Endothelial cell of umbilical vein (primary cell): ENCODE measurements at regions not wholly inside any gene's neighbourhood (a gene's known extent, or its start where the extent isn't known, plus 50 kb on each side); places are given as distances from the start of the nearest gene placed in this dataset.

Source experiments
- BruUV-seq: library from RNA; stranded (reverse); fragments of 400-500 nt; replicated peaks from 2 replicates; lab custom pipeline; 2021; lab: Mats Ljungman, UMichigan
- CTCF ChIA-PET: fragments of 300-600, 350-600 bp; sonication (Branson Sonifier 250); formaldehyde crosslinking; loops from one replicate; lab custom pipeline; 2021; ENCODE audit warnings: antibody characterized with exemption, inconsistent platforms; lab: Charles Lee
- POLR2A ChIA-PET: fragments of 300-600, 350-600 bp; sonication (Branson Sonifier 250); formaldehyde crosslinking; loops from one replicate; lab custom pipeline; 2021; ENCODE audit warnings: antibody characterized with exemption, inconsistent platforms; lab: Charles Lee
- DNase-seq: peaks from one replicate; pipeline ENCODE4 v3.0.0-alpha.2; 2011; ENCODE audit warnings: low read depth, low spot score
- FAIRE-seq: peaks from 2 replicates; lab custom pipeline; 2011; peaks lifted over from hg19 to GRCh38; lab: Jason Lieb, UNC
- H2AFZ ChIP-seq: 2 replicates; pipeline ENCODE4 v1.6.0; 2012; ENCODE audit warnings: low read depth, low read length, control low read depth, inconsistent platforms
- H3K27ac ChIP-seq: 2 replicates; pipeline ENCODE4 v1.5.1; 2011; ENCODE audit warnings: low read depth, mild to moderate bottlenecking, control low read depth, low read length, moderate library complexity; ENCODE audit not compliant: insufficient read depth
- H3K27me3 ChIP-seq, 2 experiments: 2 replicates each; pipeline versions ENCODE4 v1.6.0 to v1.6.1; 2011; ENCODE audit warnings: low read length in 2 of 2, mixed read lengths in 1 of 2; ENCODE audit not compliant: control insufficient read depth in 2 of 2, insufficient read depth in 2 of 2
- H3K36me3 ChIP-seq, 2 experiments: 2 replicates in 1 of 2; 3 replicates in 1 of 2; pipeline ENCODE4 v1.5.1; 2011; ENCODE audit warnings: low read length in 2 of 2, mild to moderate bottlenecking in 1 of 2, moderate library complexity in 1 of 2; ENCODE audit not compliant: control insufficient read depth in 2 of 2, insufficient read depth in 2 of 2; ENCODE audit errors: extremely low read depth in 1 of 2
- H3K4me1 ChIP-seq: 3 replicates; pipeline ENCODE4 v1.5.1; 2011; ENCODE audit warnings: mild to moderate bottlenecking, low read length; ENCODE audit not compliant: control insufficient read depth, insufficient read depth; ENCODE audit errors: extremely low read depth
- H3K4me2 ChIP-seq: 2 replicates; pipeline ENCODE4 v1.6.1; 2011; ENCODE audit warnings: low read length, control low read depth, mixed read lengths; ENCODE audit not compliant: insufficient read depth
- H3K4me3 ChIP-seq, 3 experiments: fragments of 200-600 bp in 1 of 3; sonication (generic), shearing (Covaris generic) in 1 of 3; replicated peaks in 1 of 3; 2 replicates each; pipeline ENCODE4 v1.5.1; 2011 to 2016; ENCODE audit warnings: control low read depth in 3 of 3, low read length in 3 of 3, mild to moderate bottlenecking in 2 of 3, inconsistent platforms in 1 of 3, low read depth in 1 of 3, moderate library complexity in 1 of 3; ENCODE audit not compliant: insufficient read depth in 1 of 3
- H3K79me2 ChIP-seq: 2 replicates; pipeline ENCODE4 v1.6.0; 2012; ENCODE audit warnings: low read length, inconsistent platforms; ENCODE audit not compliant: control insufficient read depth, insufficient read depth
- H3K9ac ChIP-seq: replicated peaks from 2 replicates; pipeline ENCODE3; 2011; ENCODE audit warnings: low read length, control low read depth; ENCODE audit not compliant: insufficient read depth; ENCODE audit errors: extremely low read depth
- H3K9me1 ChIP-seq: replicated peaks from 3 replicates; pipeline ENCODE4 v1.6.0; 2011; ENCODE audit warnings: mild to moderate bottlenecking, low read length; ENCODE audit not compliant: control insufficient read depth, insufficient read depth; ENCODE audit errors: extremely low read depth
- H3K9me3 ChIP-seq: replicated peaks from 2 replicates; pipeline ENCODE4 v1.5.1; 2012; ENCODE audit warnings: low read length, inconsistent platforms; ENCODE audit not compliant: control insufficient read depth, insufficient read depth
- H4K20me1 ChIP-seq: replicated peaks from 2 replicates; pipeline ENCODE3; 2011; ENCODE audit warnings: mild to moderate bottlenecking, low read length; ENCODE audit not compliant: control insufficient read depth, insufficient read depth; ENCODE audit errors: extremely low read depth
- EZH2 ChIP-seq: IDR thresholded peaks from 2 replicates; pipeline ENCODE4 v1.6.1; 2012; ENCODE audit warnings: borderline replicate concordance, low read depth, mild to moderate bottlenecking, moderate library complexity, low read length, inconsistent platforms; ENCODE audit not compliant: severe bottlenecking
- FOS ChIP-seq: IDR thresholded peaks from 2 replicates; pipeline ENCODE4 v1.6.1; 2011; ENCODE audit warnings: mild to moderate bottlenecking, low read length, moderate library complexity, borderline replicate concordance; ENCODE audit not compliant: insufficient read depth
- GATA2 ChIP-seq: IDR thresholded peaks from 2 replicates; pipeline ENCODE4 v1.7.0; 2011; ENCODE audit warnings: low read depth, mild to moderate bottlenecking, moderate library complexity, mixed read lengths, low read length; ENCODE audit not compliant: insufficient read length, insufficient read depth
- JUN ChIP-seq: IDR thresholded peaks from 2 replicates; pipeline ENCODE4 v1.6.1; 2011; ENCODE audit warnings: borderline replicate concordance, low read depth; ENCODE audit not compliant: insufficient read length, insufficient read depth
- MYC ChIP-seq: IDR thresholded peaks from one replicate; pipeline ENCODE4 v1.6.1; 2011; ENCODE audit warnings: mild to moderate bottlenecking, low read depth, low read length
- POLR2A ChIP-seq: IDR thresholded peaks from 2 replicates; pipeline ENCODE4 v1.6.1; 2012; ENCODE audit warnings: low read depth, mild to moderate bottlenecking, control low read depth, low read length
- POLR2AphosphoS5 ChIP-seq: IDR thresholded peaks from 2 replicates; pipeline ENCODE4 v1.6.1; 2012; ENCODE audit warnings: low read depth, mild to moderate bottlenecking, control low read depth, low read length, moderate library complexity; ENCODE audit not compliant: insufficient read depth
- dilution Hi-C: fragments of 300-500 bp; cut with MboI; formaldehyde crosslinking; loops from one replicate; pipeline ENCODE4 v1.15.0; 2019; ENCODE audit warnings: low sequenced_read_pairs; ENCODE audit not compliant: extremely low pct_ligation_motif_present
- intact Hi-C: fragments of 100-400 bp; cut with micrococcal nuclease; formaldehyde crosslinking; loops from one replicate; pipeline ENCODE4 v1.10.0; 2022
- TF ChIP-seq, protein P1 (sequence below): IDR thresholded peaks from 2 replicates; pipeline ENCODE4 v1.6.1; 2011; ENCODE audit not compliant: insufficient read depth, insufficient read length
- TF ChIP-seq, protein P2 (sequence below), 2 donors: IDR thresholded peaks; 1 replicate in 1 of 2; 2 replicates in 1 of 2; pipeline ENCODE4 v1.5.1; 2011; ENCODE audit warnings: low read length in 2 of 2, mild to moderate bottlenecking in 2 of 2, moderate library complexity in 2 of 2, control low read depth in 1 of 2, inconsistent platforms in 1 of 2, low read depth in 1 of 2; ENCODE audit not compliant: insufficient read depth in 1 of 2; ENCODE audit errors: extremely low read depth in 1 of 2

DNA sequence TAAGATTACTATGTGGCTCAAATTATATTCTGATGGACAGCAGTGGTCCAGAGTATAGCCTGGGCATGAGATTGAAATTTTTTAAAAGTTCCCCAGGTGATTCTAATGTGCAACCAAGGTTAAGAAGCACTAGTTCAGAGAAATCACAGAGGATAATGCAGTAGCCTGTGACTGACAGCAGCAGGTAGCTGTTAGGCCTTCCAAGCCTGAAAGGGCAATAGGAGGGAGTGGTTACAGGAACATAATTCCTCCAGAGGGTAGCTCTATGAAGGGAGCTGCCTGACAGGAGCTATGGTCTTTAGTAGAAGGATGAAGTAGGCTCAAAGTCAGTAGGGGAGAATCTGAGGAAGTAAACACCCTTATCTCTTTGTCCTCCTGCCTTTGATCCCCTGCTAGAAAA, 342.9 kb upstream of the PPP2R3A start:
- no peak overlapping the region for H3K4me2 ChIP-seq
- no peaks in the 10 kb centered on the region for H3K9me3 ChIP-seq
- H3K9ac ChIP-seq: no peak overlapping the region
- no peaks in the 10 kb centered on the region for H3K36me3 ChIP-seq
- intact Hi-C loops (no loop called here), dilution Hi-C loops (no loop called here)
- H3K27ac ChIP-seq: no peak overlapping the region
- H2AFZ ChIP-seq: no peak overlapping the region
- H3K79me2 ChIP-seq: no peaks in the 10 kb centered on the region
- DNase-seq: no peak
- BruUV-seq: no TSS peak
- H3K4me3 ChIP-seq: no peak overlapping the region
- H3K4me1 ChIP-seq: no peaks in the 10 kb centered on the region
- FAIRE-seq: no peak
- no peaks in the 10 kb centered on the region for H3K27me3 ChIP-seq
- CTCF ChIA-PET: no interaction called here
- no peaks in the 10 kb centered on the region for H4K20me1 ChIP-seq
- no peak for TF ChIP-seq POLR2A
- no peak for TF ChIP-seq EZH2
- no peak for TF ChIP-seq POLR2AphosphoS5
- no peak for TF ChIP-seq FOS
- TF ChIP-seq MYC: no peak
- no peak for TF ChIP-seq GATA2
- TF ChIP-seq JUN: no peak
- TF ChIP-seq, protein P1, sequence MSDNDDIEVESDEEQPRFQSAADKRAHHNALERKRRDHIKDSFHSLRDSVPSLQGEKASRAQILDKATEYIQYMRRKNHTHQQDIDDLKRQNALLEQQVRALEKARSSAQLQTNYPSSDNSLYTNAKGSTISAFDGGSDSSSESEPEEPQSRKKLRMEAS: no peak
- TF ChIP-seq, protein P2, sequence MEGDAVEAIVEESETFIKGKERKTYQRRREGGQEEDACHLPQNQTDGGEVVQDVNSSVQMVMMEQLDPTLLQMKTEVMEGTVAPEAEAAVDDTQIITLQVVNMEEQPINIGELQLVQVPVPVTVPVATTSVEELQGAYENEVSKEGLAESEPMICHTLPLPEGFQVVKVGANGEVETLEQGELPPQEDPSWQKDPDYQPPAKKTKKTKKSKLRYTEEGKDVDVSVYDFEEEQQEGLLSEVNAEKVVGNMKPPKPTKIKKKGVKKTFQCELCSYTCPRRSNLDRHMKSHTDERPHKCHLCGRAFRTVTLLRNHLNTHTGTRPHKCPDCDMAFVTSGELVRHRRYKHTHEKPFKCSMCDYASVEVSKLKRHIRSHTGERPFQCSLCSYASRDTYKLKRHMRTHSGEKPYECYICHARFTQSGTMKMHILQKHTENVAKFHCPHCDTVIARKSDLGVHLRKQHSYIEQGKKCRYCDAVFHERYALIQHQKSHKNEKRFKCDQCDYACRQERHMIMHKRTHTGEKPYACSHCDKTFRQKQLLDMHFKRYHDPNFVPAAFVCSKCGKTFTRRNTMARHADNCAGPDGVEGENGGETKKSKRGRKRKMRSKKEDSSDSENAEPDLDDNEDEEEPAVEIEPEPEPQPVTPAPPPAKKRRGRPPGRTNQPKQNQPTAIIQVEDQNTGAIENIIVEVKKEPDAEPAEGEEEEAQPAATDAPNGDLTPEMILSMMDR (IDR thresholded peaks at IDR 0.05; ENCODE audit: extremely low read depth in 1 of 2, insufficient read depth in 1 of 2, low read depth in 1 of 2, low read length in 2 of 2): no peak
- POLR2A ChIA-PET: no interaction called here
- H3K9me1 ChIP-seq: no peaks in the 10 kb centered on the region
